Vagina (tissue), 2 donors: ENCODE measurements at regions not wholly inside any gene's neighbourhood (a gene's known extent, or its start where the extent isn't known, plus 50 kb on each side); places are given as distances from the start of the nearest gene placed in this dataset.

Experiments
- POLR2A ChIP-seq, 2 donors: fragments of 450-650 bp; IDR thresholded peaks; one replicate each; pipeline ENCODE4 v1.6.1; 2017; ENCODE audit warnings: antibody characterized with exemption in 2 of 2, mild to moderate bottlenecking in 2 of 2, moderate library complexity in 2 of 2
- TF ChIP-seq, protein P1 (sequence below), 3 experiments: fragments of 450-650 bp in 2 of 3; fragments of 200-600 bp in 1 of 3; sonication (generic) in 1 of 3; IDR thresholded peaks; one replicate each; pipeline ENCODE4 v1.5.1; 2017 to 2019; ENCODE audit warnings: antibody characterized with exemption in 3 of 3, mild to moderate bottlenecking in 2 of 3, moderate library complexity in 2 of 3

GRCh38 chr14:104280902-104281767, 142.7 kb downstream of the KIF26A start:
- TF ChIP-seq, protein P1, sequence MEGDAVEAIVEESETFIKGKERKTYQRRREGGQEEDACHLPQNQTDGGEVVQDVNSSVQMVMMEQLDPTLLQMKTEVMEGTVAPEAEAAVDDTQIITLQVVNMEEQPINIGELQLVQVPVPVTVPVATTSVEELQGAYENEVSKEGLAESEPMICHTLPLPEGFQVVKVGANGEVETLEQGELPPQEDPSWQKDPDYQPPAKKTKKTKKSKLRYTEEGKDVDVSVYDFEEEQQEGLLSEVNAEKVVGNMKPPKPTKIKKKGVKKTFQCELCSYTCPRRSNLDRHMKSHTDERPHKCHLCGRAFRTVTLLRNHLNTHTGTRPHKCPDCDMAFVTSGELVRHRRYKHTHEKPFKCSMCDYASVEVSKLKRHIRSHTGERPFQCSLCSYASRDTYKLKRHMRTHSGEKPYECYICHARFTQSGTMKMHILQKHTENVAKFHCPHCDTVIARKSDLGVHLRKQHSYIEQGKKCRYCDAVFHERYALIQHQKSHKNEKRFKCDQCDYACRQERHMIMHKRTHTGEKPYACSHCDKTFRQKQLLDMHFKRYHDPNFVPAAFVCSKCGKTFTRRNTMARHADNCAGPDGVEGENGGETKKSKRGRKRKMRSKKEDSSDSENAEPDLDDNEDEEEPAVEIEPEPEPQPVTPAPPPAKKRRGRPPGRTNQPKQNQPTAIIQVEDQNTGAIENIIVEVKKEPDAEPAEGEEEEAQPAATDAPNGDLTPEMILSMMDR (IDR thresholded peaks at IDR 0.05), result no peak
- no peak for TF ChIP-seq POLR2A (IDR thresholded peaks at IDR 0.05)
